ENCODE measurements at regions not wholly inside any gene's neighbourhood (a gene's known extent, or its start where the extent isn't known, plus 50 kb on each side); places are given as distances from the start of the nearest gene placed in this dataset.

DNA sequence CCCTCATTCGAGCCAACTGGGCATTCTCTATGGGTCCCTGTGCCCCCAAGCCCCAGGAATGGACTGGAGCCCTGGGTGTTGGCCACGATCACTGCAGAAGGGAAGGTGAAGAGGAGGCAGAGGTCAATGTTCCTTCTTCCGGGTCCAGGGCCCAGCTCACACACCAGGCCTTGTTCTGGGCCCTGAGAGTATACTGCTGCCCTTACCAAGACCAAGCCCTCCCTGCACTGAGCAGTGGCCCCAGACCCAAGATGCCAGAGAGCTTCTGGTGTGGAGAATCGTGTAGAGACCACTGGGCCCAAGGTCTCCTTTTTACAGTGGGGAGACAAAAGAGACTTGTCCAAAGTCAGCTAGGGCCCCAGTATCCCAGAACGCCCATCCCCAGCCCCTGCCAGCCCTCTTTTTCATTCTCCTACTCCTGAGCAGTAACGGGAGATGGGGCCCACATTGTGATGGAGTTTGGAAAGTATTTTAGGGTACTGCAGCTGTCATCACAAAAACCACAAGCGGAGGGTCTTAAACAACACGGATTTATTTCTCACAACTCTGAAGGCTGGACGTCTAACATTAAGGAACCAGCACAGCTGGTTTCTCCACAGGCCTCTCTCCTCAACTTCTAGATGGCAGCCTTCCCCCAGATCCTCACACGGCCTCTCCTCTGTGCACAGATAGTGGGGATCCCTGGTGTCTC, 79.4 kb downstream of the PDGFA start:
- ATAC-seq = no peak
- TF ChIP-seq, protein P1, sequence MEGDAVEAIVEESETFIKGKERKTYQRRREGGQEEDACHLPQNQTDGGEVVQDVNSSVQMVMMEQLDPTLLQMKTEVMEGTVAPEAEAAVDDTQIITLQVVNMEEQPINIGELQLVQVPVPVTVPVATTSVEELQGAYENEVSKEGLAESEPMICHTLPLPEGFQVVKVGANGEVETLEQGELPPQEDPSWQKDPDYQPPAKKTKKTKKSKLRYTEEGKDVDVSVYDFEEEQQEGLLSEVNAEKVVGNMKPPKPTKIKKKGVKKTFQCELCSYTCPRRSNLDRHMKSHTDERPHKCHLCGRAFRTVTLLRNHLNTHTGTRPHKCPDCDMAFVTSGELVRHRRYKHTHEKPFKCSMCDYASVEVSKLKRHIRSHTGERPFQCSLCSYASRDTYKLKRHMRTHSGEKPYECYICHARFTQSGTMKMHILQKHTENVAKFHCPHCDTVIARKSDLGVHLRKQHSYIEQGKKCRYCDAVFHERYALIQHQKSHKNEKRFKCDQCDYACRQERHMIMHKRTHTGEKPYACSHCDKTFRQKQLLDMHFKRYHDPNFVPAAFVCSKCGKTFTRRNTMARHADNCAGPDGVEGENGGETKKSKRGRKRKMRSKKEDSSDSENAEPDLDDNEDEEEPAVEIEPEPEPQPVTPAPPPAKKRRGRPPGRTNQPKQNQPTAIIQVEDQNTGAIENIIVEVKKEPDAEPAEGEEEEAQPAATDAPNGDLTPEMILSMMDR (IDR thresholded peaks at IDR 0.05) = no peak
- no peaks in the 10 kb centered on the region for H3K36me3 ChIP-seq (ENCODE audit: low read depth)
- intact Hi-C loops (cut with DNase I, micrococcal nuclease) = no loop called here
- no peaks in the 10 kb centered on the region for H3K9me3 ChIP-seq
- H3K4me3 ChIP-seq = no peak overlapping the region
- no peak for DNase-seq
- H3K4me1 ChIP-seq (ENCODE audit: low read depth) = peaks cover 3% of the 10 kb centered on the region

DNA sequence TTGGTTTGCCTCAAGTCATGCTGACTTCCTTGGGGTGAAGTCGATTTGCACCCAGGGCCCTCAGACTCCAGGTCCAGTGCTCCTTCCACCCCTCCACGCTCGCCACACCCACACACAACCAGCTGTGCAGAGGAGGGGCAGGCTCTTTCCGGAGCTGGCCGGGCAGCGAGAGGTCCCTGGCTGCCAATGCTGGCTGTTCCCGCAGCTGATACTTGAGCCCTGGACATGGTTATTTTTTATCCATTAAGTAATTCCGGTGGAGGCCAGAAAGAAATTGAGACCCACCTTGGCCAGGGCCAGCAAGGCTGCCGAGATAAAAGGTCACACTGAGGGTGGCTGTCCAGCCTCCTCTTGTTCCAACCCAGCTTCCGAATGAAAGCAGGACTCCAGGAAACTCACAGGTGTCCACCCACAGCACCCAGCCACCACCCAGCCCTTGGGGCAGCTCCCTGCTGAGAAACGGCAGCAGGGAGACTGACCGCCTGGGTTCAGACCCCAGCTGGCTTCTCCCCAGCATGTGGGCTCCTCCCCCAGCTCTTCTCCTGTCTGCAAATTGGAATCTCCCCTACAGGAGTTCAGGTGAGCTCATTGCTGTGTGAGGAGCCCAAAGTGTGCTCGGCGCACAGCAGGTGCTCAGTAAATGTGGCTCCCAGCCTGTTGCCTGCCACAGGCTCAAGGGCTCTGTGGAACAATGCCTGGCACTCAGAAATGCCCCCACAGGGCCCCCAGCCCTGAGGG, 77.8 kb downstream of the PDGFA start:
- H3K4me3 ChIP-seq = no peak overlapping the region
- H3K4me1 ChIP-seq (ENCODE audit: low read depth) = no peaks in the 10 kb centered on the region
- no peaks in the 10 kb centered on the region for H3K9me3 ChIP-seq
- no peak for DNase-seq
- TF ChIP-seq, protein P1 (IDR thresholded peaks at IDR 0.05) = no peak
- H3K36me3 ChIP-seq (ENCODE audit: low read depth) = no peaks in the 10 kb centered on the region
- ATAC-seq = no peak
- intact Hi-C loops (cut with DNase I, micrococcal nuclease) = no loop called here

DNA sequence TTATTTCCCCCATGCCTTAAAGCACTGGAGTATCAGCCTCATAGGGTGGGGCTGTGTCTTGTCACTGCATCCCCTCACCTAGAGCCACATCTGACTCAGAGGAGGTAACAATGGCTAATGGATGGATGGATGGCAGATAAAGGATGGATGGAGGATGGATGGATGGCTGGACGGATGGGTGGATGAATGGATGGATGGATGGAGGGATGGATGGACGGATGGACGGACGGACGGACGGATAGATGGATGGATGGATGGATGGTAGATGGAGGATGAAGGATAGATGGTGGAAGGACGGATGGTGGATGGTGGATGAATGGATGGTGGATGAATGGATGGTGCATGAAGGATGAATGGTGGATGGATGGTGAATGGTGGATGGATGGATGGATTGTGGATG, 77.2 kb downstream of the PDGFA start:
- H3K9me3 ChIP-seq = no peaks in the 10 kb centered on the region
- no peak overlapping the region for H3K4me3 ChIP-seq
- no peaks in the 10 kb centered on the region for H3K4me1 ChIP-seq (ENCODE audit: low read depth)
- DNase-seq (no peak), ATAC-seq (no peak)
- TF ChIP-seq, protein P1 (IDR thresholded peaks at IDR 0.05) = no peak
- H3K36me3 ChIP-seq (ENCODE audit: low read depth) = no peaks in the 10 kb centered on the region
- intact Hi-C loops (cut with DNase I, micrococcal nuclease) = no loop called here

DNA sequence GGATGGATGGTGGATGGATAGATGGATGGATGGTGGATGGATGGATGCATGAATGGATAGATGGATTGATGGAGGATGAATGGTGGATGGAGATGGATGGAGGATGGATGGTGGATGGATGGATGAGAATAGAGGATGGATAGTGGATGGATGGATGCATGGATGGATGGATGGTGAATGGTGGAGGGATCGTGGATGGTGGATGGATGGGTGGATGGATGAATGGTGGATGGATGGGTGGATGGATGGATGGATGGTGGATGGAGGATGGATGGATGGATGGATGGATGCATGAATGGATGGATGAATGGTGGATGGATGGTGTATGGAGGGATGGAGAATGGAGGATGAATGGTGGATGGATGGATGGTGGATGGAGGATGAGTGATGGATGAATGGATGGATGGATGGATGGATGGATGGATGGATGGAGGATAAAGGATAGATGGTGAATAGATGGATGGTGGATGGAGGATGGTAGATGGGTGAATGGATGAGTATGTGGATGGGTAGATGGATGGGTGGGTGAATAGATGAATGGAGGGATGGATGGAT, 76.3 kb downstream of the PDGFA start:
- no peak for DNase-seq
- TF ChIP-seq, protein P1 (IDR thresholded peaks at IDR 0.05) = no peak
- intact Hi-C loops (cut with DNase I, micrococcal nuclease) = no loop called here

DNA sequence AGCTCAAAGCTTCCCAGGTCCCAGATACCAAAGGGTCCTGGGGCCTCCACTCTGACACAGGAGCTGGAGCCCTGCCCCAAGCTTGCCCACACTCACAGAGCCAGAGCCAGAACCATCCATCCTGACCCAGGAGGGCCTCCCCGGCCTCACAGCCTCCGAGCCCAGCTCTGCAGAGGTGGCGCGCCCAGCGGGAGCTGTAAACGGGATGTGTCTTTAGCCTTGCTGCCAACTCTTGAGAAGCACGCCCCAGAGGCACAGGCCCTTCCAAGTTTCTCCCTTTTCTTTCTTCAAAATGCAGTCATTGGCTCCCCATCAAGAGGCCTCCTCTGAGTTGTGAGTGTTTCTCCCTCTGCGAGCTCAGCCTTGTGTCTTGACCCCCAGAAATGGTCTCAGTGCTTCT, 75.0 kb downstream of the PDGFA start:
- no peak for ATAC-seq
- no peak for DNase-seq
- H3K9me3 ChIP-seq = no peaks in the 10 kb centered on the region
- no peaks in the 10 kb centered on the region for H3K4me1 ChIP-seq (ENCODE audit: low read depth)
- H3K36me3 ChIP-seq (ENCODE audit: low read depth) = no peaks in the 10 kb centered on the region
- intact Hi-C loops (cut with DNase I, micrococcal nuclease) = no loop called here
- no peak overlapping the region for H3K4me3 ChIP-seq
- TF ChIP-seq, protein P1 (IDR thresholded peaks at IDR 0.05) = no peak

More for the DNA sequence above, 76.3 kb downstream of the PDGFA start:
- Histone ChIP-seq H3K4me3 (no peak overlapping the region), H3K4me1 (ENCODE audit: low read depth) (no peaks in the 10 kb centered on the region), H3K36me3 (ENCODE audit: low read depth) (no peaks in the 10 kb centered on the region), H3K9me3 (no peaks in the 10 kb centered on the region)
- no peak for ATAC-seq

Measured in mucosa of descending colon (tissue), 3 donors.